Inferior parietal cortex (tissue), 1 donor: ENCODE measurements at regions not wholly inside any gene's neighbourhood (a gene's known extent, or its start where the extent isn't known, plus 50 kb on each side); places are given as distances from the start of the nearest gene placed in this dataset.
A peak's percentile ranks its signal among the peaks of the same experiment; 100 is the strongest.
"Not testable (repeated sequence)": the region's sequence is repeated elsewhere in the genome, so short reads cannot be mapped to it uniquely, and the experiment has no call there.

Experiments used
- DNase-seq: peaks from one replicate; pipeline ENCODE4 v3.0.0-alpha.2; 2016; ENCODE audit errors: extremely low spot score

DNA sequence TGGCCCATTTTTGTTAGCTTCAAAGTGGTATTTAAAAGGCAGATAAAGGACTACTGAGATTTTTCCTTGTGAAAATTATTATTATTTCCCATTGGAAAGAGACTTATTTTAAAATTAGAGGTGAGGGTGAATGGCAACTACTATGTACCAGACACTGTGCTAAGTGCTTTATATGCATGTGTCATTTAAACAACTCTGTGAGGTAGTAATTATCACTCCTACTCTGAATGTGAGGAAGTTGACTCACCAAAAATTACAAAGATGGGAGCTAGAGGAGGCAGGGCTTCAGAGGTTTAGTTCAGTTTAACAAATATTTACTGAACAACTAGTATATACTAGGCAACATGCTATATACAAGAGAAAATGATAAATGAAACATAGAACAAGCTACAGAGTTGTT, 78.2 kb downstream of the MSL3 start:
- DNase-seq = no peak

DNA sequence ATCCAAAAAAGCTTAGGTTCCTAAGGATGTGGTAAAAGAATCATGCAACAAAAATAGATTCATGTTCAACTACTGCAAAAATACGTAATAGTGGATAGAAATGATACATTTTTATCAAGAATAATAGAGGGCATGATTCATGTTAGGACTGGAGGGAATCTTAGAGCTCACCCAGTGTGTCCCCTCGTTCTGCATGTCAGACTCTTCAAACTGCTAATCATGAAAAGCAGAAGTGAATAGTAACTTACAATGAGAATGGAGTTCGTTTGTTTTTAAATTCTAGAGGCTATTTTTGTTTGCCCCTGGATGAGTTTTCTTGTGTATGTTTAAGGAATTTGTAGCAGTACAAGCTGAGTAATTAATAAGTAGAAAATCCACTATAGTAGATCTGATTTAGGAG, 79.4 kb downstream of the MSL3 start:
- no peak for DNase-seq

DNA sequence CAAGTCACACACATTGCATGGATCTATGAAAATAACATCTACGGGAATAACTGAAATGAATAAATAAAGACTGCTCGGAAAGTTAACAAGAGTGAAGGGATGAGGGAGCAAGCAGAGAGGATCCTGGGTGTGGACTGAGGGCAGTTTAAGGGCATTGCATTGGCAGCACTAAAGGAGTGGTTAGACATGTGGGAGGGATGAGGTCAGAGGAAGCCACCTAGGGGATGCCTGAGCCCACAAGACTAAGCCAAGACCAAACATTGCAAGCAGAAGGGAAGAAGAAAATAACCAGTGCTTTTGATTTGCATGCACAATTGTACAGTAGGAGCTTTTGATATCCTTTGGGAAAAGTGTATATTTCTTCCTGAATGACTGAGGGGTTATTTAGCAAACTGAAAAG, 106.1 kb downstream of the MSL3 start:
- DNase-seq = no peak

DNA sequence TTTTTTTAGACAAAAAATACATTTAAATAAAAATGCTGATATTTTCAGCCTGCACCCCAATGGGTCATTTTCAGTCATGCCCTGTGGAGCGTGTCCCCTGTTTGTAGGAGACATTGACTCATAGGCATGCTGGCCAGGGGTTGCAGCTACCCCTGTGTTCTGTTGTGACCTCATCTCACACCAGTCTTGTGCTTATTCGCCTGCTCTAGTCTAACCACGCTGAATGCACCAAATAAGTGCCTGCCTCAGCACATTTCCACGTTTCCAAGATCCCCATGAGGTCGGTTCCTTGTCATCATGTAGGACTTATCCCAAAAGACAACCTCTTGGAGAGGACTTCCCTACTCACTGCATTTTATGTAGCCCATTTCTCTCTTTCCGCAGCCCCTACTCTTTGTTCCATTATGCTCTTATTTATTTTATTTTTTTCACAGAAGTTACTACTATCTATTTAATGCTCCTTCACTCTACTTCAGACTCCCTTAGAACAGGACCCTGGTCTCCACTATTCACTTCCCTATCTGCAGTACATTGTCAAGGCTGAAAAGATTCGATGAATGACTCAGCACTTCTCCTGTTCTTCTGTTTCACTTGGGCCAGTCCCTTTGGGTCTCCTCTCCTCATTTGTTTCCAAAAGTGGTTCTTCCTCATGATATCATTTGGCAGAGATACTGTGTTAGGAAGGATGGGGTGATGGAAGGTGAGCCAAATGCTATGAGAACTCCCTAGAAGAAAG, 109.7 kb downstream of the MSL3 start:
- DNase-seq = no peak

DNA sequence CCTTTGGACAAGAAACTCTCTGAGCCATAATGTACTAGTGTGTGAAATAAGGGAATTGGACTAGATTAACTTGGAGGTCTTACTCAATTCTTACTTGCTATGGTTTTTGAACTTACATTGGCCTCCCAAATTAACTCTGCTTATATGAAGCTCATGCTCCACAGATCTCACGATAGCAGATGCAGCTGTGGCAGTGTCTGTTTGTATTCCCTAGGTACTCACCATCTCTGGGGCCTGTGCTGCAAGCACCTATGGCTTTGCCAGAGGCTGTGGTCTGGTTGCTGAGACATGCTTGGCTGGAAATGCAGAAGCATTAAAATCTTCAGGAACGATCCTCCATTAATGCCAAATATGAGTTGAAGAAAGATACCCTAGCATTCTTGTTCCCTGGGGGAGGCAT, 112.8 kb downstream of the MSL3 start:
- no peak for DNase-seq

DNA sequence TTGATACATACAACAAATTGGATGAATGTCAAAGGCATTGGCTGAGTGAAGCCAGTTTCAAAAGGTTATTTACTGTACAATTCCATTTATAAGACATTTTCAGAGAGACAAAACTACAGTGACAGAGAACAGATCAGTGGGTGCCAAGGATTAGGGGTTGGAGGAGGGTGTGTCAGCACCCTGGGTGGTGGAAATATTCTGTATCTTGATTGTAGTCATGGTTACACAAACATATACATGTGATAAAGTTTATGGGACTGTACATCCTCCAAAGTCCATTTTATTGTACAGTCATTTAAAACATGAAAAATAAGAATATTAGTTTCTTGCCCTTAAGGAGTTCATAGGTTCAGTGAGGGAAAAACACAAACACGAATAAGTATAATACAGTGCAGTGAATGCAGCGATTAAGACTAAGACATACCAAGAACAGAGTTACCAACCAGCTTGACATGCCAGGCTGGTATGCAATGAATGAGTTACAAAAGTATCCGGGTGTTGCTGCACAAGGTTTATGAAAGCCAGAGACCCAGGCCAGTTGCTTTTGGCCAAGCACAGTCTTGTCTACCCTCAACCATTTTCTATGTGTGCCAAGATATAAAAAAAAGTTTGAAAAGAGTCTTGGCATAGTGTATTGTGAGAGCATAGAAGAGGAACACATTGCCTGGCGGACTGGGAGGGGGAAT, 123.6 kb downstream of the MSL3 start:
- DNase-seq = no peak

DNA sequence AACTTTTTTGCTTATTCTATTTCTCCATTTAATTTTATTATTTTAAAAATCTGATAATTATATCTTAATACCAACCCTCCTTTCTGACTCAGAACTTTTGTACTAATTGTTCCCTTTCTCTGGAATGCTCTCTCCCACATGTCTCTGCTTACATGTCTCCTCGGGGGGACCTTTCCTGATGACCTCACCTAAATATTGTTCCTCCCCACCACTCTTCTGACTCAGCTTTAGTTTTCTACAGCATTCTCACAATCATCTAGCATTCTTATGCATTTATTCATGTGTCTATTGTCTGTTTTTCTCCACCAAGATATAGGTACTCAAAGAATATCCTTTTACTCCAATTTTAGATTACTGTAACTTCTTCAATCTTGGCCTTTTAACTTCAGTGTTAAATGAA, 128.7 kb downstream of the MSL3 start:
- no peak for DNase-seq

DNA sequence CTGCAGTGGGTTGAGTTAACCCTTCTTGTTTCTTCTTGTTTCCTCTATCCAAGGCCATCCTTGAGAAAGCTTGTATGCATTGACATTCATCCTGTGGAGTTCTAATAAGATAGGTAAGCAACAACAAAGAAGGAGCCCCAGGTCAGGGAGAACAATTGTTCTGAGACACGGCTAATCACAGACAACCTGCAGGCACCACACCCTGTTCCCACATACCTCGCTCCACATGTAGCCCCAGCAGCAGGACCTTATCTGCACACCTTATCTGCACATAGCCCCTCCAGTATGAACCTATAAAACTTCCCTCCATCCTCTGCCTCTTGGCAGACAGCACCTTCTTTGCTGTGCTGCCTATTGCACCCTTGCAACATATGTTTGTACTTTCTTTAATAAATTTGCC, 129.1 kb downstream of the MSL3 start:
- DNase-seq = no peak

- DNase-seq = no peak
Measured at GRCh38 chrX:11888421-11888820, 130.4 kb downstream of the MSL3 start.

- no peak for DNase-seq
Measured at GRCh38 chrX:11889791-11890190, 131.8 kb downstream of the MSL3 start.

- peak; percentile 25 for DNase-seq
Measured at GRCh38 chrX:11890836-11891514, 132.9 kb downstream of the MSL3 start.

- no peak for DNase-seq
Measured at GRCh38 chrX:11893933-11894710, 136.1 kb downstream of the MSL3 start.

DNA sequence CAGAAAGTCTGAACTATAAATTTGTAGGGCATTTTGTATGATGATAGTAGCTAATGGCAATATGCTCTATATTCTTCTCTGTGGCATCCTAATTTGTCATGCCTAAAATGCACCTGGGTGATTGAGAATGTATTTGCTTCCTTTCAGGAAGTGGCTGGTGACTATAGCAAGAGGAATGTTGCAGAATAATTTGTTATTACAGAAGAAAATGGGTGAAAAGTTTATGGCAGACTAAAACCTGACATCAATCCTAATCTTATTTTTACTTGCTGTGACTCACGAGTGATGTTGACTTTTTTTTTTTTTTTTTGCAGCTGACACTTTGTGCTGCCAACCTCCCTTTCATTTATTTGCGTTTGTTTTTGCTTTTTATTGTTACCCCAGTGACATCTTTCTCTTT, 141.1 kb downstream of the MSL3 start:
- DNase-seq = no peak

DNA sequence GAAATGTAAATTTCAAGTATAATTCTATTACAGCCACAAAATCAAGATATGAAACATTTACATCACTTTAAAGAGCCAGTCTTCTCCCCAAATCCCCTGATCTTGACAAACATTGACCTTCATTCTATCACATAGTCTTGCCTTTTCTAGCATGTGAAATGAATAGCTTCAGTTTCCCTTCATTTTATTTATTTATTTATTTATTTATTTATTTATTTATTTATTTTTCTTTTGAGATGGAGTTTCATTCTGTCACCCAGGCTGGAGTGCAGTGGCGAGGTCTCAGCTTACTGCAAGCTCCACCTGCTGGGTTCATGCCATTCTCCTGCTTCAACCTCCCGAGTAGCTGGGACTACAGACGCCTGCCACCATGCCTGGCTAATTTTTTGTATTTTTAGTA, 147.9 kb downstream of the MSL3 start:
- not testable (repeated sequence) for DNase-seq

- no peak for DNase-seq
Measured at GRCh38 chrX:11908371-11908770, 150.3 kb downstream of the MSL3 start.

DNA sequence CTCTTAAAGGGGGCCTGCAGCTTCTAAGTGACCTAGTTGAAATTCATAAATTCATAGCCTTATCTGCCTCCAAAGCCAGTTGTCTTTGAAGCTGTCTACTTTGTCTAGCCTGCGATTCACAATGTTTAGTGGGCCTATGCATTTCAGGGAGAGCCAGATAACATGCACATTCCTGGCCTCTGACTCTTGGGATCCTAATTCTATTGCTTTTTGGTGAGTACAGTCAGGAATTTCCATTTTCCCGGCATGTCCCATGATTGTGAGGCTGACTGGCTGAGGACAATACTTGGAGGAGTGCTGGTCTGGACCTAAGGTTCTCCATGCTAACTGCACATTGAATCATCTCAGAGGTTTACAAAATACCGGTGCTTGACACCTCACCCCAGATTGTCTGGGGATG, 155.0 kb downstream of the MSL3 start:
- no peak for DNase-seq

- no peak for DNase-seq
Measured at GRCh38 chrX:11929476-11929875, 171.4 kb downstream of the MSL3 start.

- no peak for DNase-seq
Measured at GRCh38 chrX:11932423-11932822, 174.4 kb downstream of the MSL3 start.

DNA sequence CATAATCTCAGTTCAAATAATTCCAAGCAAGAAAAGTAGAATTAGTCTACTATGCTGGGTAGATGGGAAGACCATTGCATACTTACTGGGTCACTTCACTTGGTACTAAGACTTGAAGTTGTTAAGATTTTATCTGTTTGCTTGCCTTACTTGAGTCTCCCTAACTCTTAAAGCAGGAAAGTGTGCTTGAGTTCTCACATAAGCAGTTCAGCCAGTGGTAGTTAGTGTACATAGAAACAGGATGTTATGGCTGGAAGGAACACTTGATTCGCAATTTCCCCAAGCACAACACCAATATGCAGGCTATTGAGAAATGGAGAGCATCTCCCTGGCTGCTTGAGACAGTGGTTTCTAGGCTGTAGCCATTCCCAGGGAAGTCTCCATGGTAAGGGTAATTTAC, 176.1 kb downstream of the MSL3 start:
- no peak for DNase-seq

GRCh38 chrX:11941571-11941970, 183.5 kb downstream of the MSL3 start:
- DNase-seq = peak; percentile 7

DNA sequence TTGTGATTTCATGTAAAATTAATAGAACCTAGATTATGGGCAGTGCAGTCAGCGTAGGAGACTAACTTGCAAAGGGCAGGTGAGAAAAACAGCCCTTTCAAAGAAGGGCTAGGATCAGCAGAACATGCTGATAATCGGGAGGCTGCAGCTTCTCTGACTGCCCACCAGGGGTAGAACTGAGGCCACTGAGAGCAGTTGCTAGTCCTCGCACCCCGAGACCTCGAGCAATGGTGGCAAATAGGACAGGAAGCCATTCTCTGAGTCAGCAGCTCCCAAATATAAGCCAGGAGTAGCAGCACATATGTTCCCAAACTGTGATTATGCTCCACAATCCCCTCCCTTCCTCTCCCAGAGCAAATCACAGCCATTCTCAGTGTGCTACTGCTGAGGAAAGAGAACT, 186.5 kb downstream of the MSL3 start:
- peak; percentile 18 for DNase-seq

DNA sequence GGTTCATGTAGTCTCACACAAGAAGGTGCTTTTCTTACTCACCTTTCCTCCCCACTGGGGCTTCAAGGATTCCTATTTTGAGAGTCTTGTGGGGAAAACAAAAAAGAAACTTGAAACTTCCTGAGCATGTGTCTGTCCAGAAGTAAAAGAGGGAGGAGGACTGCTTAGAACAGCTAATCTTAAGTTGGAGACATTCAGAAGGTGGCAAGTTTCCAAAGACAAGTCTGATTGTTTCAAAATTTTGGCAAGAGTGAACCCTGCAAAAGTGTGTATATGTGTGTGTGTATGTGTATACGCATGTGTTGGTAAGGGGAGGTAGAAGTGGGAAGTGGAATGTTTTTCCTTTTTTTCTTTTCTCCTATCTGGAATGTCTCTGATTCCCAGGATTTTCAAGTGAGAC, 189.0 kb upstream of the FRMPD4 start:
- DNase-seq = no peak
